RWPE2 (cell line): ENCODE measurements at regions not wholly inside any gene's neighbourhood (a gene's known extent, or its start where the extent isn't known, plus 50 kb on each side); places are given as distances from the start of the nearest gene placed in this dataset.

Source experiments
- ATAC-seq: fragments of 200-7000 bp; cut with Tn5 transposase; 3 replicates; pipeline ENCODE4 v1.9.1; 2021; ENCODE audit warnings: low read depth
- DNase-seq: peaks from one replicate; pipeline ENCODE4 v3.0.0-alpha.2; 2020; ENCODE audit warnings: low spot score
- H3K27ac ChIP-seq: fragments of 450-650 bp; 2 replicates; pipeline ENCODE4 v1.5.1; 2017; ENCODE audit warnings: mild to moderate bottlenecking; ENCODE audit not compliant: poor library complexity, severe bottlenecking
- H3K27me3 ChIP-seq: fragments of 250-450 bp; sonication (Bioruptor Pico); 2 replicates; pipeline ENCODE4 v1.5.1; 2021; ENCODE audit warnings: mild to moderate bottlenecking, moderate library complexity; ENCODE audit not compliant: insufficient read depth, poor library complexity, severe bottlenecking
- H3K36me3 ChIP-seq: fragments of 250-450 bp; sonication (Bioruptor Pico); 2 replicates; pipeline ENCODE4 v1.5.1; 2020; ENCODE audit warnings: low read depth, mild to moderate bottlenecking, moderate library complexity
- H3K4me1 ChIP-seq: fragments of 250-450 bp; sonication (Bioruptor Pico); 2 replicates; pipeline ENCODE4 v1.5.1; 2021; ENCODE audit warnings: mild to moderate bottlenecking, moderate library complexity; ENCODE audit not compliant: insufficient read depth, poor library complexity, severe bottlenecking
- H3K4me3 ChIP-seq: fragments of 250-450 bp; sonication (Bioruptor Pico); 2 replicates; pipeline ENCODE4 v1.5.1; 2021; ENCODE audit warnings: mild to moderate bottlenecking, moderate library complexity; ENCODE audit not compliant: severe bottlenecking
- H3K9me3 ChIP-seq: fragments of 250-450 bp; sonication (Bioruptor Pico); 2 replicates; pipeline ENCODE4 v1.5.1; 2021; ENCODE audit warnings: mild to moderate bottlenecking, moderate library complexity; ENCODE audit not compliant: severe bottlenecking
- TF ChIP-seq, protein P1 (sequence below): fragments of 450-650 bp; IDR thresholded peaks from one replicate; pipeline ENCODE4 v1.5.1; 2017; ENCODE audit warnings: mild to moderate bottlenecking, moderate library complexity; ENCODE audit not compliant: poor library complexity, severe bottlenecking

DNA sequence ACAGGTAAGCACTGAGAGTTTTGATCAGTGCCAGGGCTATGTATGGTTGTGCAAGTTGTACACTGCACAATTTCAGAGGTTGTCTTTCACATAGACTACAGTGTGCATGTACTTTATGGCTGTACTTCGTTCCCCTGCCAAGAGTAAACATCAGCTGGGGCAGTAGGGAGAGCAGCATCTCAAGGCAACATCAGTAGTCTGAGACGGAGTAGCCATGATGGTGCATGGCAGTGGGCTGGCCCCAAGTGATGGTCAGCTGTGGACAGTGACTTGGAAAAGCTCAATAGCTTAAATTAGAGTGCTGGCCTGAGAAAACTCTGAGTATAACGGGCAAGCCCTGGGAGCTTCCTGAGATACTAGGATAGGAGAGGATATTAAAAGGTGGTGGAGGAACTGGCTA lies 165.5 kb downstream of the TFAP2B start:
- Histone ChIP-seq H3K36me3 (no peaks in the 10 kb centered on the region), H3K27me3 (peaks cover 2% of the 10 kb centered on the region), H3K4me3 (no peak overlapping the region), H3K27ac (no peak overlapping the region), H3K9me3 (no peaks in the 10 kb centered on the region), H3K4me1 (no peaks in the 10 kb centered on the region)
- ATAC-seq = no peak
- TF ChIP-seq, protein P1, sequence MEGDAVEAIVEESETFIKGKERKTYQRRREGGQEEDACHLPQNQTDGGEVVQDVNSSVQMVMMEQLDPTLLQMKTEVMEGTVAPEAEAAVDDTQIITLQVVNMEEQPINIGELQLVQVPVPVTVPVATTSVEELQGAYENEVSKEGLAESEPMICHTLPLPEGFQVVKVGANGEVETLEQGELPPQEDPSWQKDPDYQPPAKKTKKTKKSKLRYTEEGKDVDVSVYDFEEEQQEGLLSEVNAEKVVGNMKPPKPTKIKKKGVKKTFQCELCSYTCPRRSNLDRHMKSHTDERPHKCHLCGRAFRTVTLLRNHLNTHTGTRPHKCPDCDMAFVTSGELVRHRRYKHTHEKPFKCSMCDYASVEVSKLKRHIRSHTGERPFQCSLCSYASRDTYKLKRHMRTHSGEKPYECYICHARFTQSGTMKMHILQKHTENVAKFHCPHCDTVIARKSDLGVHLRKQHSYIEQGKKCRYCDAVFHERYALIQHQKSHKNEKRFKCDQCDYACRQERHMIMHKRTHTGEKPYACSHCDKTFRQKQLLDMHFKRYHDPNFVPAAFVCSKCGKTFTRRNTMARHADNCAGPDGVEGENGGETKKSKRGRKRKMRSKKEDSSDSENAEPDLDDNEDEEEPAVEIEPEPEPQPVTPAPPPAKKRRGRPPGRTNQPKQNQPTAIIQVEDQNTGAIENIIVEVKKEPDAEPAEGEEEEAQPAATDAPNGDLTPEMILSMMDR = no peak
- no peak for DNase-seq

- H3K27me3 ChIP-seq = peaks cover 2% of the 10 kb centered on the region
- no peak overlapping the region for H3K27ac ChIP-seq
- H3K36me3 ChIP-seq = no peaks in the 10 kb centered on the region
- TF ChIP-seq, protein P1 = no peak
- no peak for DNase-seq
- no peaks in the 10 kb centered on the region for H3K4me1 ChIP-seq
- no peak for ATAC-seq
- H3K4me3 ChIP-seq = no peak overlapping the region
- no peaks in the 10 kb centered on the region for H3K9me3 ChIP-seq
These were observed 167.6 kb downstream of the TFAP2B start for GRCh38 chr6:50986319-50986718.

DNA sequence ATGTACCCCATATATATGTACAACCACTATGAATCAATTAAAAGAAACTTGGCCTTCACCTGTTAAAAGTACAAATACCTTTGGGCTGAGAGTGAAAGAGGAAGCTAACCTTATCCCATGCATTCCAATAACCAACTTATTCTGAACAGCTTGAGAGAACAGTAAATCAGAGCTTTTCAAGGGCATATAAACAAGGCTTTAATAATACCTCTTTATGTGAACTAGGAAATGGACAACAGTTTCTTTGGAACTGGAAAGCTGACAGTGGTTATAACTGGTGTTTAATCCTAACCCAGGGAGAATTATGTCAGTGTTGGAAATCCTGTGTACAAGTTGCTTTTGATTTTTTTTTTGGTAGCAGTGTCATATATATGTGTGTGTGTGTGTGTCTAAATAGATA lies 170.5 kb downstream of the TFAP2B start:
- no peak for ATAC-seq
- DNase-seq = no peak
- TF ChIP-seq, protein P1 = no peak
- Histone ChIP-seq H3K4me1 (no peaks in the 10 kb centered on the region), H3K36me3 (no peaks in the 10 kb centered on the region), H3K27ac (no peak overlapping the region), H3K27me3 (peaks cover 2% of the 10 kb centered on the region), H3K9me3 (no peaks in the 10 kb centered on the region), H3K4me3 (no peak overlapping the region)

DNA sequence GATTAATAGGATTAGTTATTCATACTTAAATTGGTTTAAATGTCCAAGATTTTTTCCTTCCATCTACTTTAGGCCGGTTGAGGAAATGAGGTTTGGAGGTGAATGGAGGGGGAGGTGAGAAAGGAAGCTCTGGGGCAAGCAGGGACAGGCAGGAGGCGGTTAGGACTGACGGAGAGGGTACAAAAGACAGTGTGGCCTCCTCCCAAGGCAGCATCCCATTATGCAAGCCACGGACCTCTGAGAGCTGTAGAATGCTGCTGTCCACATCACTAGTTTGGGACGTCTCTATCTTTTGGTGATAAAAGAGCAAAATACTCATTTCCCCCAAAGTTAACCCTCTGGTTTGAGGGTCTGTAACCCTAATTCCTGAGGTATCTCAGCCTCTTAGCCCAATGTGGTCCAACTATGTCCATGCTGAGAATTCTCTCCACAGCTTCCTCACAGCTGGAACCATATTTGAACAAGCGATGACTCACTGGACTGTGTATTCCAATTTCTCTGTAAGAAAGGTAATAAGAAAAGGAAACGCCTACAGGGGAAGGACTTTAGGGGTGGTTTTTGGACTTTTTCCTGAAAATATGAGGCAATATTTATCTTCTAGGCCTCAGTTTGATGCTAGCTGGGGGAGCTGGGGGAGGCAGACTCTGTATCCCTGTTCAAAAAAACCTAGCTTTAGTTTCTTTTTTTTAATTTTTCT lies 172.2 kb downstream of the TFAP2B start:
- Histone ChIP-seq H3K4me3 (no peak overlapping the region), H3K4me1 (no peaks in the 10 kb centered on the region), H3K27me3 (no peaks in the 10 kb centered on the region), H3K27ac (no peak overlapping the region), H3K36me3 (no peaks in the 10 kb centered on the region), H3K9me3 (no peaks in the 10 kb centered on the region)
- DNase-seq (no peak), ATAC-seq (peak; percentile 54; the same call in 1 of the 3 replicates)
- TF ChIP-seq, protein P1 = no peak

DNA sequence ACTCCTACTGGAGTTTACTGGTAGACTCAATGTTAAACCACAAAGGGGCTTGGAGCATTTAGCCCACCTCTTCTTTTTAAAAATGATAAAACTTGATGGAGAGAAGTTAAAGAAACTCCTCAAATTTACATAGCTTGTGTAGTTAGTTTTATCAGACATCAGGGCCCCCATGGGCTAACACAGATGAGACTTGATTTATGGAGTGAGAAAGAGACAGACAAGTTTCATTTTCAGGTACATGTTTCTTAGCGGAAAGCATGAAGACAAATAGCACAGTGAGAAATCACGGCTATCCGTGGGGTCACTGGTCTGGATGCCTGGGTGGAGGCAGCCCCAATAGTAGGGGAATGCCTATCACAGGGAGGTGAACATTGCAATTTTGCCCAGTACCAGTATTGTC lies 173.6 kb downstream of the TFAP2B start:
- Histone ChIP-seq H3K27ac (no peak overlapping the region), H3K4me3 (no peak overlapping the region), H3K36me3 (no peaks in the 10 kb centered on the region), H3K4me1 (no peaks in the 10 kb centered on the region), H3K27me3 (no peaks in the 10 kb centered on the region), H3K9me3 (no peaks in the 10 kb centered on the region)
- no peak for ATAC-seq
- TF ChIP-seq, protein P1 = no peak
- no peak for DNase-seq
